SK-N-MC (cell line): ENCODE measurements at regions not wholly inside any gene's neighbourhood (a gene's known extent, or its start where the extent isn't known, plus 50 kb on each side); places are given as distances from the start of the nearest gene placed in this dataset.

Experiments
- EZH2 ChIP-seq: fragments of 200-600 bp; sonication (generic); IDR thresholded peaks from one replicate; pipeline ENCODE4 v1.6.1; 2017; ENCODE audit warnings: antibody characterized with exemption
- FOXP2 ChIP-seq: optimal IDR thresholded peaks from 2 replicates; pipeline ENCODE3; 2011; ENCODE audit warnings: mild to moderate bottlenecking, moderate library complexity; ENCODE audit not compliant: insufficient read depth; ENCODE audit errors: extremely low read length, control extremely low read depth
- POLR2AphosphoS5 ChIP-seq: IDR thresholded peaks from 2 replicates; pipeline ENCODE4 v1.6.1; 2012; ENCODE audit warnings: mild to moderate bottlenecking, low read depth, low read length, borderline replicate concordance

GRCh38 chr1:195096051-195096521 lies 1512.2 kb downstream of the KCNT2 start:
- TF ChIP-seq POLR2AphosphoS5, result no peak
- no peak for TF ChIP-seq EZH2
- TF ChIP-seq FOXP2, result no peak
